Peyer's patch (tissue), 4 donors: ENCODE measurements at regions not wholly inside any gene's neighbourhood (a gene's known extent, or its start where the extent isn't known, plus 50 kb on each side); places are given as distances from the start of the nearest gene placed in this dataset.

Experiments
- CTCF ChIP-seq, 6 experiments: fragments of 450-650 bp in 4 of 6; fragments of 200-600 bp in 2 of 6; sonication (generic) in 1 of 6; IDR thresholded peaks; one replicate each; pipeline ENCODE4 v1.5.1; 2017 to 2019; ENCODE audit warnings: antibody characterized with exemption in 6 of 6, mild to moderate bottlenecking in 3 of 6, moderate library complexity in 1 of 6
- POLR2A ChIP-seq, 2 donors: fragments of 450-650 bp; IDR thresholded peaks; one replicate each; pipeline ENCODE4 v1.5.1; 2017; ENCODE audit warnings: antibody characterized with exemption in 2 of 2, mild to moderate bottlenecking in 2 of 2, moderate library complexity in 2 of 2

- no peak for TF ChIP-seq CTCF (IDR thresholded peaks at IDR 0.05)
- no peak for TF ChIP-seq POLR2A (IDR thresholded peaks at IDR 0.05)
Observed at GRCh38 chr1:173355281-173356031, 121.7 kb upstream of the PRDX6 start.
